Hepatocyte (in vitro differentiated cells): ENCODE measurements at regions not wholly inside any gene's neighbourhood (a gene's known extent, or its start where the extent isn't known, plus 50 kb on each side); places are given as distances from the start of the nearest gene placed in this dataset.

Experiments
- DNase-seq: peaks from one replicate; pipeline ENCODE4 v3.0.0-alpha.2; 2016; ENCODE audit warnings: low spot score
- H2AFZ ChIP-seq: fragments of 200-600 bp; sonication (generic); 2 replicates; pipeline ENCODE4 v1.6.0; 2016; ENCODE audit warnings: antibody characterized with exemption, mild to moderate bottlenecking
- H3K27ac ChIP-seq: fragments of 200-600 bp; sonication (generic); 2 replicates; pipeline ENCODE4 v1.5.1; 2016; ENCODE audit warnings: mild to moderate bottlenecking
- H3K27me3 ChIP-seq: fragments of 200-600 bp; sonication (generic); 2 replicates; pipeline ENCODE4 v1.6.1; 2016
- H3K36me3 ChIP-seq: fragments of 200-600 bp; sonication (generic); replicated peaks from 2 replicates; pipeline ENCODE4 v1.5.1; 2016; ENCODE audit warnings: low read depth; ENCODE audit not compliant: insufficient read depth
- H3K4me1 ChIP-seq: fragments of 200-600 bp; sonication (generic); 2 replicates; pipeline ENCODE4 v1.5.1; 2016; ENCODE audit warnings: mild to moderate bottlenecking, moderate library complexity; ENCODE audit not compliant: insufficient read depth
- H3K4me2 ChIP-seq: fragments of 200-600 bp; sonication (generic); 2 replicates; pipeline ENCODE4 v1.6.0; 2016
- H3K4me3 ChIP-seq: fragments of 200-600 bp; sonication (generic); 2 replicates; pipeline ENCODE4 v1.5.1; 2016; ENCODE audit warnings: mild to moderate bottlenecking
- H3K79me2 ChIP-seq: fragments of 200-600 bp; sonication (generic); 2 replicates; pipeline ENCODE4 v1.6.0; 2017; ENCODE audit warnings: mild to moderate bottlenecking
- H3K9me2 ChIP-seq: fragments of 200-600 bp; sonication (generic); replicated peaks from 2 replicates; pipeline ENCODE4 v1.6.0; 2017; ENCODE audit warnings: mild to moderate bottlenecking; ENCODE audit not compliant: insufficient read depth
- H3K9me3 ChIP-seq: fragments of 200-600 bp; sonication (generic); 2 replicates; pipeline ENCODE4 v1.5.1; 2016; ENCODE audit warnings: low read depth, mild to moderate bottlenecking
- H4K20me1 ChIP-seq: fragments of 200-600 bp; sonication (generic); 2 replicates; pipeline ENCODE4 v1.6.0; 2016; ENCODE audit warnings: mild to moderate bottlenecking; ENCODE audit not compliant: insufficient read depth, poor library complexity, severe bottlenecking
- CTCF ChIP-seq: fragments of 200-600 bp; sonication (generic); IDR thresholded peaks from 2 replicates; pipeline ENCODE4 v1.5.1; 2016; ENCODE audit warnings: antibody characterized with exemption, mild to moderate bottlenecking; ENCODE audit not compliant: poor library complexity
- EZH2 ChIP-seq: fragments of 200-600 bp; sonication (generic); IDR thresholded peaks from 2 replicates; pipeline ENCODE4 v1.6.1; 2016; ENCODE audit warnings: antibody characterized with exemption, mild to moderate bottlenecking, borderline replicate concordance
- EZH2phosphoT487 ChIP-seq: fragments of 200-600 bp; sonication (generic); IDR thresholded peaks from one replicate; pipeline ENCODE4 v1.6.1; 2018; ENCODE audit warnings: antibody characterized with exemption, mild to moderate bottlenecking, low read depth, moderate library complexity; ENCODE audit not compliant: unreplicated experiment, severe bottlenecking
- WGBS: methylation state at CpG from one replicate; pipeline ENCODE4 v1.1.6; 2016; ENCODE audit warnings: low lambda C conversion rate; ENCODE audit errors: missing lambda C conversion rate; 5-methylcytosine and 5-hydroxymethylcytosine counted together

- H3K27me3 ChIP-seq: no peaks in the 10 kb centered on the region
- WGBS: 59% methylated on average over 1 of the region's 1 CpG
- no peaks in the 10 kb centered on the region for H3K9me2 ChIP-seq
- H3K27ac ChIP-seq: no peak overlapping the region
- H3K4me3 ChIP-seq: no peak overlapping the region
- TF ChIP-seq CTCF (no peak), EZH2phosphoT487 (no peak), EZH2 (no peak)
- H3K36me3 ChIP-seq: no peaks in the 10 kb centered on the region
- no peak for DNase-seq
- H3K4me1 ChIP-seq: no peaks in the 10 kb centered on the region
- H3K79me2 ChIP-seq: no peaks in the 10 kb centered on the region
- H2AFZ ChIP-seq: no peak overlapping the region
- H4K20me1 ChIP-seq: no peaks in the 10 kb centered on the region
- no peaks in the 10 kb centered on the region for H3K9me3 ChIP-seq
- H3K4me2 ChIP-seq: no peak overlapping the region
Observed at GRCh38 chr7:83882551-83882950, 233.6 kb upstream of the SEMA3E start.

- no peak for DNase-seq
- WGBS: 87% methylated on average over 1 of the region's 1 CpG
- no peaks in the 10 kb centered on the region for H3K27me3 ChIP-seq
- H3K79me2 ChIP-seq: no peaks in the 10 kb centered on the region
- no peak for TF ChIP-seq EZH2phosphoT487
- no peak for TF ChIP-seq EZH2
- no peak for TF ChIP-seq CTCF
- no peak overlapping the region for H2AFZ ChIP-seq
- no peak overlapping the region for H3K27ac ChIP-seq
- no peaks in the 10 kb centered on the region for H3K9me2 ChIP-seq
- H3K4me3 ChIP-seq: no peak overlapping the region
- H4K20me1 ChIP-seq: no peaks in the 10 kb centered on the region
- no peaks in the 10 kb centered on the region for H3K9me3 ChIP-seq
- no peak overlapping the region for H3K4me2 ChIP-seq
- no peaks in the 10 kb centered on the region for H3K36me3 ChIP-seq
- H3K4me1 ChIP-seq: no peaks in the 10 kb centered on the region
Observed at GRCh38 chr7:83879063-83879462, 230.1 kb upstream of the SEMA3E start.

- Histone ChIP-seq H2AFZ (no peak overlapping the region), H3K36me3 (no peaks in the 10 kb centered on the region), H3K27me3 (no peaks in the 10 kb centered on the region), H3K79me2 (no peaks in the 10 kb centered on the region), H3K9me2 (no peaks in the 10 kb centered on the region), H3K4me3 (no peak overlapping the region), H4K20me1 (no peaks in the 10 kb centered on the region), H3K9me3 (no peaks in the 10 kb centered on the region), H3K27ac (no peak overlapping the region), H3K4me1 (no peaks in the 10 kb centered on the region), H3K4me2 (no peak overlapping the region)
- TF ChIP-seq EZH2 (no peak), EZH2phosphoT487 (no peak), CTCF (no peak)
- DNase-seq: no peak
Observed at GRCh38 chr7:83878614-83879013, 229.7 kb upstream of the SEMA3E start.

- WGBS: 96% methylated on average over 2 of the region's 2 CpGs
- TF ChIP-seq EZH2 (no peak), EZH2phosphoT487 (no peak), CTCF (no peak)
- no peak for DNase-seq
- H3K27me3 ChIP-seq: no peaks in the 10 kb centered on the region
- no peaks in the 10 kb centered on the region for H3K4me1 ChIP-seq
- H3K27ac ChIP-seq: no peak overlapping the region
- no peaks in the 10 kb centered on the region for H4K20me1 ChIP-seq
- no peak overlapping the region for H2AFZ ChIP-seq
- no peak overlapping the region for H3K4me3 ChIP-seq
- H3K4me2 ChIP-seq: no peak overlapping the region
- no peaks in the 10 kb centered on the region for H3K9me3 ChIP-seq
- no peaks in the 10 kb centered on the region for H3K36me3 ChIP-seq
- no peaks in the 10 kb centered on the region for H3K79me2 ChIP-seq
- H3K9me2 ChIP-seq: no peaks in the 10 kb centered on the region
Observed at GRCh38 chr7:83876593-83876992, 227.7 kb upstream of the SEMA3E start.
